GM21447 (cell line): ENCODE measurements at regions not wholly inside any gene's neighbourhood (a gene's known extent, or its start where the extent isn't known, plus 50 kb on each side); places are given as distances from the start of the nearest gene placed in this dataset.

Experiments used
- ATAC-seq: cut with Tn5 transposase; IDR thresholded peaks from one replicate; pipeline ENCODE4 v1.9.1; 2021; ENCODE audit not compliant: unreplicated experiment

- ATAC-seq: no peak
Measured at GRCh38 chr6:105504706-105505105, 101.8 kb upstream of the PREP start.

GRCh38 chr6:105503641-105504040 is 100.8 kb upstream of the PREP start:
- ATAC-seq: no peak

GRCh38 chr6:105501826-105502344 is 99.0 kb upstream of the PREP start:
- ATAC-seq: no peak

- ATAC-seq: no peak
Measured at GRCh38 chr6:105501246-105501645, 98.4 kb upstream of the PREP start.

- no peak for ATAC-seq
Measured at GRCh38 chr6:105500693-105501092, 97.8 kb upstream of the PREP start.

- ATAC-seq: no peak
Measured at GRCh38 chr6:105499931-105500330, 97.0 kb upstream of the PREP start.

- no peak for ATAC-seq
Measured at GRCh38 chr6:105499136-105499870, 96.4 kb upstream of the PREP start.

GRCh38 chr6:105497549-105497948 is 94.7 kb upstream of the PREP start:
- no peak for ATAC-seq

- ATAC-seq: peak; percentile 53
Measured at GRCh38 chr6:105495515-105495914, 92.6 kb upstream of the PREP start.

GRCh38 chr6:105494688-105495087 is 91.8 kb upstream of the PREP start:
- ATAC-seq: no peak

- peak; percentile 8 for ATAC-seq
Measured at GRCh38 chr6:105493736-105494135, 90.9 kb upstream of the PREP start.

GRCh38 chr6:105492706-105493673 is 90.1 kb upstream of the PREP start:
- peak; percentile 77 for ATAC-seq

GRCh38 chr6:105489216-105489530 is 86.3 kb upstream of the PREP start:
- ATAC-seq: no peak

- ATAC-seq: no peak
Measured at GRCh38 chr6:105488516-105489215, 85.8 kb upstream of the PREP start.

- ATAC-seq: no peak
Measured at GRCh38 chr6:105487040-105487790, 84.3 kb upstream of the PREP start.

GRCh38 chr6:105485456-105485855 is 82.6 kb upstream of the PREP start:
- peak; percentile 41 for ATAC-seq

- ATAC-seq: peak; percentile 39
Measured at GRCh38 chr6:105484238-105485161, 81.6 kb upstream of the PREP start.

- ATAC-seq: no peak
Measured at GRCh38 chr6:105483492-105483891, 80.6 kb upstream of the PREP start.

- no peak for ATAC-seq
Measured at GRCh38 chr6:105482921-105483320, 80.0 kb upstream of the PREP start.
